ENCODE measurements at regions not wholly inside any gene's neighbourhood (a gene's known extent, or its start where the extent isn't known, plus 50 kb on each side); places are given as distances from the start of the nearest gene placed in this dataset.

DNA sequence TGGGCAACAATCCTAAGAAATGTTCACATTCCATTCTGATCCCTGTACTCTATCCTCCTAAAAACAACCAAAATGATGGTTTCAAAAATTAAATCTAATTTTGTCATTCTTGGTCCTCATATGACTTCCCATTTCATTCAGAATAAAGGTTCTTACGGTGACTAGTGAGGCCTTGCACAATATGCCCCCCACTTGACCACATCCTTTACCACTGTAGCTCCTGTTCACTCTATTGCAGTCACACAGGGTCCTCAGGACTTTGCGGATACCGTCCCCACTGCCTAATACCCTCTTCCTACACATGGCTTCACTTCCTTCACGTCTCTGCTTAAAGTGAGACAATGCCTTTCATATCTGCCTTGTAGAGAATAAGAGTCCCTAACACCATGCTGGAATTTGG, 1058.7 kb upstream of the KLHL29 start:
- ChIA-PET POLR2A (no interaction called here), CTCF (no interaction called here)
- no TSS peak for BruUV-seq (replicated peaks)
- intact Hi-C loops (cut with micrococcal nuclease; ENCODE audit: unreplicated experiment) (no loop called here), in situ Hi-C loops (cut with HindIII; ENCODE audit: low pct_unique_long_range_greater_than_20kb, low sequenced_read_pairs) (no loop called here)
- no peaks in the 10 kb centered on the region for H3K27me3 ChIP-seq (ENCODE audit: control insufficient read depth, insufficient read depth, low read length)
- TF ChIP-seq TCF7L2 (IDR thresholded peaks at IDR 0.05; ENCODE audit: low read depth, low read length): no peak
- TF ChIP-seq, protein P1, sequence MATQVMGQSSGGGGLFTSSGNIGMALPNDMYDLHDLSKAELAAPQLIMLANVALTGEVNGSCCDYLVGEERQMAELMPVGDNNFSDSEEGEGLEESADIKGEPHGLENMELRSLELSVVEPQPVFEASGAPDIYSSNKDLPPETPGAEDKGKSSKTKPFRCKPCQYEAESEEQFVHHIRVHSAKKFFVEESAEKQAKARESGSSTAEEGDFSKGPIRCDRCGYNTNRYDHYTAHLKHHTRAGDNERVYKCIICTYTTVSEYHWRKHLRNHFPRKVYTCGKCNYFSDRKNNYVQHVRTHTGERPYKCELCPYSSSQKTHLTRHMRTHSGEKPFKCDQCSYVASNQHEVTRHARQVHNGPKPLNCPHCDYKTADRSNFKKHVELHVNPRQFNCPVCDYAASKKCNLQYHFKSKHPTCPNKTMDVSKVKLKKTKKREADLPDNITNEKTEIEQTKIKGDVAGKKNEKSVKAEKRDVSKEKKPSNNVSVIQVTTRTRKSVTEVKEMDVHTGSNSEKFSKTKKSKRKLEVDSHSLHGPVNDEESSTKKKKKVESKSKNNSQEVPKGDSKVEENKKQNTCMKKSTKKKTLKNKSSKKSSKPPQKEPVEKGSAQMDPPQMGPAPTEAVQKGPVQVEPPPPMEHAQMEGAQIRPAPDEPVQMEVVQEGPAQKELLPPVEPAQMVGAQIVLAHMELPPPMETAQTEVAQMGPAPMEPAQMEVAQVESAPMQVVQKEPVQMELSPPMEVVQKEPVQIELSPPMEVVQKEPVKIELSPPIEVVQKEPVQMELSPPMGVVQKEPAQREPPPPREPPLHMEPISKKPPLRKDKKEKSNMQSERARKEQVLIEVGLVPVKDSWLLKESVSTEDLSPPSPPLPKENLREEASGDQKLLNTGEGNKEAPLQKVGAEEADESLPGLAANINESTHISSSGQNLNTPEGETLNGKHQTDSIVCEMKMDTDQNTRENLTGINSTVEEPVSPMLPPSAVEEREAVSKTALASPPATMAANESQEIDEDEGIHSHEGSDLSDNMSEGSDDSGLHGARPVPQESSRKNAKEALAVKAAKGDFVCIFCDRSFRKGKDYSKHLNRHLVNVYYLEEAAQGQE (IDR thresholded peaks at IDR 0.05; ENCODE audit: insufficient read depth in 1 of 2, low read depth in 2 of 2, low read length in 1 of 2): no peak
- TF ChIP-seq, protein P2, sequence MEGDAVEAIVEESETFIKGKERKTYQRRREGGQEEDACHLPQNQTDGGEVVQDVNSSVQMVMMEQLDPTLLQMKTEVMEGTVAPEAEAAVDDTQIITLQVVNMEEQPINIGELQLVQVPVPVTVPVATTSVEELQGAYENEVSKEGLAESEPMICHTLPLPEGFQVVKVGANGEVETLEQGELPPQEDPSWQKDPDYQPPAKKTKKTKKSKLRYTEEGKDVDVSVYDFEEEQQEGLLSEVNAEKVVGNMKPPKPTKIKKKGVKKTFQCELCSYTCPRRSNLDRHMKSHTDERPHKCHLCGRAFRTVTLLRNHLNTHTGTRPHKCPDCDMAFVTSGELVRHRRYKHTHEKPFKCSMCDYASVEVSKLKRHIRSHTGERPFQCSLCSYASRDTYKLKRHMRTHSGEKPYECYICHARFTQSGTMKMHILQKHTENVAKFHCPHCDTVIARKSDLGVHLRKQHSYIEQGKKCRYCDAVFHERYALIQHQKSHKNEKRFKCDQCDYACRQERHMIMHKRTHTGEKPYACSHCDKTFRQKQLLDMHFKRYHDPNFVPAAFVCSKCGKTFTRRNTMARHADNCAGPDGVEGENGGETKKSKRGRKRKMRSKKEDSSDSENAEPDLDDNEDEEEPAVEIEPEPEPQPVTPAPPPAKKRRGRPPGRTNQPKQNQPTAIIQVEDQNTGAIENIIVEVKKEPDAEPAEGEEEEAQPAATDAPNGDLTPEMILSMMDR (IDR thresholded peaks at IDR 0.05): no peak
- DNase-seq (ENCODE audit: low read depth, low spot score): no peak
- no peak for ATAC-seq
- no peak overlapping the region for H3K4me3 ChIP-seq (ENCODE audit: low read depth in 2 of 2, low read length in 2 of 2)
- no peak overlapping the region for H3K27ac ChIP-seq (ENCODE audit: low read length)
- H3K36me3 ChIP-seq (ENCODE audit: control insufficient read depth, insufficient read depth, low read length): no peaks in the 10 kb centered on the region
- no peaks in the 10 kb centered on the region for H3K9me3 ChIP-seq (ENCODE audit: control insufficient read depth, insufficient read depth, low read depth, low read length)
- no peaks in the 10 kb centered on the region for H3K4me1 ChIP-seq (ENCODE audit: control insufficient read depth, insufficient read depth, low read length)

DNA sequence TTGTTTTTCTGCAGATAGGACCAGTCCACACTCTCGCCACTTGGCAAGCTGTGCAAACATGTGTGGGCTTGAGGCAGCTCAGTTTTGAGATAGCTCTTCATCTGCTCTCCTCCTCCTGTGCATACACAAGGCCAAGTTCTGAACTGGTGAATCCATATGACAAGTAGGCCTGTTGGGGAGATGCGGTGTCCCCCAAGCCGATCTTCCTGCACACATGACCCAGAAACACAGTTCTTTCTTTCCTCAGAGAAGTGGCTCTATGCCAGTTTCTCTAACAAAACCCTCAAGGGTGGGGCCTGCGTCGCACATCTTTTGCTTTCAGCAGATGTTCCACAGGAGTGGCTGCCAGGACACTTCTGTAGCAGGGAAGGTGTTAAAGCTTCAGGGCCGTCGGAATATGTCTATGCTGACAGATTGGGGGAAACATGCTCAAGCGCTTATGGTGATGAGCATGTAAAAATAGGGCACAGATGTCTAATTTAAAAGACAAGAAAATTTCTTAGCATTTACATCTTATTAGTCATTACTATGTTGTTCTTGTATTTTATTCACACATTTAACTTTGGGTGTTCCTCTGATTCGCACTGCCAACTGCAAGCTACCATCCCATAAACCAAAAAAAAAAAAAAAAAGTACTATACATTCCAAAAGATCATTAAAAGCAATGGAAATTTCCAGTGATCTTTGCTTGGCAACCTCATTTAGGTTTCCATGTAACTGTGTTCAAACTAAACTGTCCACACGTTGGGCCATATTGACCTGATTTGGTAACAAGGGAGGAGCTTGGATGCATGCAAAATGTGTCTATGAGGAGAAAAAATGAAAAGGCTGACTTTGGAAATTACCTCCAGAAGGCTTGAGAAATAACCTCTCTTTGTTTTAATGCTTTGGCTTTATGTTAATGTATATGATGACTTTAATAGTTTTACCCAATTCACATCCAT, 1055.5 kb upstream of the KLHL29 start:
- no peaks in the 10 kb centered on the region for H3K27me3 ChIP-seq (ENCODE audit: control insufficient read depth, insufficient read depth, low read length)
- CTCF ChIA-PET: no interaction called here
- BruUV-seq (replicated peaks): no TSS peak
- DNase-seq (ENCODE audit: low read depth, low spot score) (no peak), ATAC-seq (no peak)
- POLR2A ChIA-PET: interaction anchor here (0.6 kb wide), 1 partner anchor 1007 kb away, joined by 5 read pairs; no protein-coding TSS in a partner anchor
- intact Hi-C loops (cut with micrococcal nuclease; ENCODE audit: unreplicated experiment) (no loop called here), in situ Hi-C loops (cut with HindIII; ENCODE audit: low pct_unique_long_range_greater_than_20kb, low sequenced_read_pairs) (no loop called here)
- no peak overlapping the region for H3K4me3 ChIP-seq (ENCODE audit: low read depth in 2 of 2, low read length in 2 of 2)
- no peaks in the 10 kb centered on the region for H3K4me1 ChIP-seq (ENCODE audit: control insufficient read depth, insufficient read depth, low read length)
- no peaks in the 10 kb centered on the region for H3K36me3 ChIP-seq (ENCODE audit: control insufficient read depth, insufficient read depth, low read length)
- no peaks in the 10 kb centered on the region for H3K9me3 ChIP-seq (ENCODE audit: control insufficient read depth, insufficient read depth, low read depth, low read length)
- no peak overlapping the region for H3K27ac ChIP-seq (ENCODE audit: low read length)
- TF ChIP-seq TCF7L2 (IDR thresholded peaks at IDR 0.05; ENCODE audit: low read depth, low read length) (no peak), POLR2AphosphoS5 (IDR thresholded peaks at IDR 0.05; ENCODE audit: low read depth, low read length) (no peak), SIN3A (IDR thresholded peaks at IDR 0.05; ENCODE audit: borderline replicate concordance, insufficient read depth, low read depth, low read length) (no peak)
- TF ChIP-seq, protein P1 (IDR thresholded peaks at IDR 0.05; ENCODE audit: insufficient read depth in 1 of 2, low read depth in 2 of 2, low read length in 1 of 2): no peak
- TF ChIP-seq, protein P2 (IDR thresholded peaks at IDR 0.05): no peak

Measured in Panc1 (cell line).